PFSK-1 (cell line): ENCODE measurements at regions not wholly inside any gene's neighbourhood (a gene's known extent, or its start where the extent isn't known, plus 50 kb on each side); places are given as distances from the start of the nearest gene placed in this dataset.

Experiments used
- FOXP2 ChIP-seq: optimal IDR thresholded peaks from 2 replicates; pipeline ENCODE3; 2011; ENCODE audit warnings: borderline replicate concordance, control low read depth, inconsistent platforms; ENCODE audit not compliant: insufficient read depth; ENCODE audit errors: extremely low read length, extremely low read depth
- POLR2AphosphoS5 ChIP-seq: IDR thresholded peaks from 2 replicates; pipeline ENCODE4 v1.6.1; 2012; ENCODE audit warnings: low read depth, mild to moderate bottlenecking, control low read depth, low read length, moderate library complexity
- REST ChIP-seq, 2 experiments: IDR thresholded peaks; 2 replicates each; pipeline versions ENCODE4 v1.6.1 to v1.8.0; 2011 to 2012; ENCODE audit warnings: low read depth in 2 of 2, low read length in 2 of 2, control low read depth in 1 of 2, inconsistent platforms in 1 of 2, mild to moderate bottlenecking in 1 of 2, moderate library complexity in 1 of 2; ENCODE audit not compliant: insufficient read depth in 1 of 2
- SIN3A ChIP-seq: IDR thresholded peaks from 2 replicates; pipeline ENCODE4 v1.6.1; 2012; ENCODE audit warnings: mild to moderate bottlenecking, low read length, moderate library complexity, borderline replicate concordance; ENCODE audit not compliant: insufficient read depth
- TAF1 ChIP-seq: IDR thresholded peaks from 2 replicates; pipeline ENCODE4 v1.6.1; 2012; ENCODE audit warnings: low read length, control low read depth, borderline replicate concordance; ENCODE audit not compliant: insufficient read depth

GRCh38 chr4:136805617-136806016, 726.7 kb downstream of the PCDH18 start:
- TF ChIP-seq SIN3A (no peak), REST (IDR thresholded peaks at IDR 0.05; ENCODE audit: insufficient read depth in 1 of 2, low read depth in 2 of 2, low read length in 2 of 2) (no peak), FOXP2 (no peak), POLR2AphosphoS5 (no peak)

- TF ChIP-seq SIN3A (no peak), POLR2AphosphoS5 (no peak), FOXP2 (no peak), TAF1 (no peak), REST (IDR thresholded peaks at IDR 0.05; ENCODE audit: insufficient read depth in 1 of 2, low read depth in 2 of 2, low read length in 2 of 2) (no peak)
These were observed 728.9 kb downstream of the PCDH18 start for GRCh38 chr4:136803433-136803832.

GRCh38 chr4:136800248-136800647, 732.0 kb downstream of the PCDH18 start:
- TF ChIP-seq SIN3A (no peak), FOXP2 (no peak), REST (IDR thresholded peaks at IDR 0.05; ENCODE audit: insufficient read depth in 1 of 2, low read depth in 2 of 2, low read length in 2 of 2) (no peak), POLR2AphosphoS5 (no peak), TAF1 (no peak)

DNA sequence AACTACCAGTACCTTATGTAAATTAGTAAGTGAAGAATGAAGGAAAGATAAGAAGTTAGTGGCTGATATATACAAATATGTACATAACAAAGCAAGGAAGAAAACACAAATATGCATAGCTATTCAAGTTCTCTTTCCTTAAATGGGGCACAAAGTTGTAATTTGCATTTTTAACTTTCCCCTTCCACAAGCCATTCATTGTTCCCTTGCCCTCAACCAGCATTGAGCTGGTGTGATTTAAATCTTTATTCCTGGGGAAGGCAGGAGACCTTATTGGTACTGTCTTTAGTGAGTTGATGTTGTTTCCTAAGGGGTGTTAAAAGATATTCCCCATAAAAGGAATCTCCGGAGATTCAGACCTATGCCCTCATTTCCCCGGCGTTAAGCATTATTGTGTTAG, 735.3 kb downstream of the PCDH18 start:
- TF ChIP-seq TAF1: no peak
- no peak for TF ChIP-seq POLR2AphosphoS5
- no peak for TF ChIP-seq SIN3A
- no peak for TF ChIP-seq REST (IDR thresholded peaks at IDR 0.05; ENCODE audit: insufficient read depth in 1 of 2, low read depth in 2 of 2, low read length in 2 of 2)
- no peak for TF ChIP-seq FOXP2

- no peak for TF ChIP-seq TAF1
- no peak for TF ChIP-seq POLR2AphosphoS5
These were observed 738.4 kb downstream of the PCDH18 start for GRCh38 chr4:136793848-136794247.

DNA sequence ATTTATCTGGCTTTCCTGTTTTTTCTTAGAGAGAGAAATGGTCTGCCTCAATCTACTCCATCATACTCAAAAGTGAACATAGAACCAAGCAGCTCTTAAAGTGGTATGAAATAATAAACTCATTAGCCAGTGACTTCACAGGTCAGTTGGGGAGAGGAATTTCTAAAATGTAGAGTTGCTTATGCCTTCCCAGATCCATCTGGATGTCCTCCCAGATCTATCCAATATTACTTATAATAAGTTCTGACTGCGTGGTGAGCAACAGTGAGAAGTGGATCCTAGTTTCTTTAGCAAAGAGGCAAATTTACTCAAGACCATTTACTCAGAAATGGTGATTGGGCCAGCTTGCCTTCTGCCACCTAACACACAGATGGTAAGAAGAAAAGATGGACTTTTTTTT, 748.0 kb downstream of the PCDH18 start:
- TF ChIP-seq POLR2AphosphoS5 (no peak), TAF1 (no peak), FOXP2 (no peak), SIN3A (no peak), REST (IDR thresholded peaks at IDR 0.05; ENCODE audit: insufficient read depth in 1 of 2, low read depth in 2 of 2, low read length in 2 of 2) (no peak)
